MM.1S (cell line): ENCODE measurements at regions not wholly inside any gene's neighbourhood (a gene's known extent, or its start where the extent isn't known, plus 50 kb on each side); places are given as distances from the start of the nearest gene placed in this dataset.

Source experiments
- DNase-seq: peaks from one replicate; pipeline ENCODE4 v3.0.0-alpha.2; 2015
- H2AFZ ChIP-seq: fragments of 300-600 bp; sonication (generic); 2 replicates; pipeline ENCODE4 v1.6.0; 2016; ENCODE audit warnings: antibody characterized with exemption, low read length
- H3F3A ChIP-seq: fragments of 300-600 bp; sonication (generic); 2 replicates; pipeline ENCODE4 v1.6.1; 2016; ENCODE audit warnings: mild to moderate bottlenecking, antibody characterized with exemption, low read length, moderate library complexity, mixed read lengths; ENCODE audit not compliant: insufficient read depth
- H3K27ac ChIP-seq: fragments of 300-600 bp; sonication (generic); 2 replicates; pipeline ENCODE4 v1.5.1; 2016; ENCODE audit warnings: mild to moderate bottlenecking, low read length
- H3K27me3 ChIP-seq: fragments of 300-600 bp; sonication (generic); replicated peaks from 2 replicates; pipeline ENCODE4 v1.6.0; 2016; ENCODE audit warnings: low read length; ENCODE audit not compliant: insufficient read depth
- H3K36me3 ChIP-seq: fragments of 300-600 bp; sonication (generic); replicated peaks from 2 replicates; pipeline ENCODE4 v1.6.1; 2016; ENCODE audit warnings: mild to moderate bottlenecking, low read length, mixed read lengths; ENCODE audit not compliant: insufficient read depth
- H3K4me1 ChIP-seq: fragments of 300-600 bp; sonication (generic); 2 replicates; pipeline ENCODE4 v1.6.1; 2016; ENCODE audit warnings: low read length, mixed read lengths
- H3K4me2 ChIP-seq: fragments of 300-600 bp; sonication (generic); 2 replicates; pipeline ENCODE4 v1.6.0; 2016; ENCODE audit warnings: low read depth, low read length
- H3K4me3 ChIP-seq: fragments of 300-600 bp; sonication (generic); 2 replicates; pipeline ENCODE4 v1.5.1; 2016; ENCODE audit warnings: low read length, mixed read lengths
- H3K79me2 ChIP-seq: fragments of 300-600 bp; sonication (generic); 2 replicates; pipeline ENCODE4 v1.6.1; 2016; ENCODE audit warnings: mixed run types, low read length, mixed read lengths
- H3K9ac ChIP-seq: fragments of 300-600 bp; sonication (generic); 2 replicates; pipeline ENCODE4 v1.6.1; 2016; ENCODE audit warnings: low read length, mixed read lengths
- H3K9me2 ChIP-seq: fragments of 300-600 bp; sonication (generic); replicated peaks from 2 replicates; pipeline ENCODE4 v1.6.1; 2016; ENCODE audit warnings: mild to moderate bottlenecking, low read length, mixed read lengths; ENCODE audit not compliant: insufficient read depth
- H3K9me3 ChIP-seq: fragments of 300-600 bp; sonication (generic); replicated peaks from 2 replicates; pipeline ENCODE4 v1.6.1; 2016; ENCODE audit warnings: mild to moderate bottlenecking, low read length, mixed read lengths; ENCODE audit not compliant: insufficient read depth
- H4K20me1 ChIP-seq: fragments of 300-600 bp; sonication (generic); 2 replicates; pipeline ENCODE4 v1.6.1; 2016; ENCODE audit warnings: mild to moderate bottlenecking, low read length, moderate library complexity, mixed read lengths; ENCODE audit not compliant: insufficient read depth
- EZH2 ChIP-seq: fragments of 300-600 bp; sonication (generic); optimal IDR thresholded peaks from 2 replicates; pipeline ENCODE3; 2017; ENCODE audit warnings: low read depth, mild to moderate bottlenecking, antibody characterized with exemption, low read length, mixed read lengths
- EZH2phosphoT487 ChIP-seq: fragments of 300-600 bp; sonication (generic); IDR thresholded peaks from 2 replicates; pipeline ENCODE4 v1.6.1; 2018; ENCODE audit warnings: antibody characterized with exemption, low read length
- TF ChIP-seq, protein P1 (sequence below): fragments of 300-600 bp; sonication (generic); IDR thresholded peaks from 2 replicates; pipeline ENCODE4 v1.5.1; 2016; ENCODE audit warnings: antibody characterized with exemption, low read length, mixed read lengths

DNA sequence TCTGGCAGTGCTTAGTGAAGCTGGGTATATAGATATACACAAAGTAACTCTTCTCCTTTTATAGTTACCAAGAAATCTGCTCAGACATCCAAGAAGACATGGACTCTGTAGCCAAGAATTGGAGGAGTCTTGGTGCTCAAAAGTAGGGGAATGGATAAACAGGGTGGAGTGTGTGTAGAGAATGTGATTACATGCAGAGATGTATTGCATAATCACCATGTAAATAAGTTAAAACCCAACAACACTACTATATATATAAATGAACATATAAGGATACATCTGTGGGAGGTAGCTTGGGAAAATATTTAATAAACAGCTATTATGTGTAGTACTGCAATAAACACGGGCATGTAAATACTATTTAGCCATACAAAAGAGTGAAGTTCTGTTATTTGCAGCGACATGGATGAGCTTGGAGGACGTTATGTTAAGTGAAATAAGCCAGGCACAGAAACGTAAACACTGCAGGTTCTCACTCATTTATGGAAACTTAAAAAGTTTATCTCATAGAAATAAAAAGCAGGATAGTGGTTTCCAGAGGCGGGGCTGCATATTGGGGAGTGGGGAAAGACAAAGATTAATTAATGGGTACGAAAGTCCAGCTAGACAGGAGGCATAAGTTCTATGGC lies 207.5 kb downstream of the TENT4A start:
- H3F3A ChIP-seq = no peaks in the 10 kb centered on the region
- TF ChIP-seq, protein P1, sequence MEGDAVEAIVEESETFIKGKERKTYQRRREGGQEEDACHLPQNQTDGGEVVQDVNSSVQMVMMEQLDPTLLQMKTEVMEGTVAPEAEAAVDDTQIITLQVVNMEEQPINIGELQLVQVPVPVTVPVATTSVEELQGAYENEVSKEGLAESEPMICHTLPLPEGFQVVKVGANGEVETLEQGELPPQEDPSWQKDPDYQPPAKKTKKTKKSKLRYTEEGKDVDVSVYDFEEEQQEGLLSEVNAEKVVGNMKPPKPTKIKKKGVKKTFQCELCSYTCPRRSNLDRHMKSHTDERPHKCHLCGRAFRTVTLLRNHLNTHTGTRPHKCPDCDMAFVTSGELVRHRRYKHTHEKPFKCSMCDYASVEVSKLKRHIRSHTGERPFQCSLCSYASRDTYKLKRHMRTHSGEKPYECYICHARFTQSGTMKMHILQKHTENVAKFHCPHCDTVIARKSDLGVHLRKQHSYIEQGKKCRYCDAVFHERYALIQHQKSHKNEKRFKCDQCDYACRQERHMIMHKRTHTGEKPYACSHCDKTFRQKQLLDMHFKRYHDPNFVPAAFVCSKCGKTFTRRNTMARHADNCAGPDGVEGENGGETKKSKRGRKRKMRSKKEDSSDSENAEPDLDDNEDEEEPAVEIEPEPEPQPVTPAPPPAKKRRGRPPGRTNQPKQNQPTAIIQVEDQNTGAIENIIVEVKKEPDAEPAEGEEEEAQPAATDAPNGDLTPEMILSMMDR = no peak
- TF ChIP-seq EZH2phosphoT487 = no peak
- TF ChIP-seq EZH2 = no peak
- no peak overlapping the region for H3K27ac ChIP-seq
- no peak overlapping the region for H2AFZ ChIP-seq
- H3K9me2 ChIP-seq = no peaks in the 10 kb centered on the region
- no peaks in the 10 kb centered on the region for H3K9me3 ChIP-seq
- H3K9ac ChIP-seq = no peak overlapping the region
- no peak for DNase-seq
- no peak overlapping the region for H3K4me2 ChIP-seq
- H4K20me1 ChIP-seq = no peaks in the 10 kb centered on the region
- no peaks in the 10 kb centered on the region for H3K79me2 ChIP-seq
- H3K4me1 ChIP-seq = no peaks in the 10 kb centered on the region
- H3K27me3 ChIP-seq = no peaks in the 10 kb centered on the region
- no peaks in the 10 kb centered on the region for H3K36me3 ChIP-seq
- no peak overlapping the region for H3K4me3 ChIP-seq

GRCh38 chr5:6926491-6927038 lies 213.3 kb downstream of the TENT4A start:
- H3K4me3 ChIP-seq = no peak overlapping the region
- no peak overlapping the region for H3K9ac ChIP-seq
- no peak for DNase-seq
- TF ChIP-seq EZH2phosphoT487 = no peak
- TF ChIP-seq, protein P1 = no peak
- no peak for TF ChIP-seq EZH2
- no peaks in the 10 kb centered on the region for H3K9me2 ChIP-seq
- no peaks in the 10 kb centered on the region for H3K9me3 ChIP-seq
- no peak overlapping the region for H2AFZ ChIP-seq
- H3F3A ChIP-seq = no peaks in the 10 kb centered on the region
- no peak overlapping the region for H3K4me2 ChIP-seq
- no peaks in the 10 kb centered on the region for H3K27me3 ChIP-seq
- no peaks in the 10 kb centered on the region for H3K36me3 ChIP-seq
- H3K79me2 ChIP-seq = no peaks in the 10 kb centered on the region
- H3K27ac ChIP-seq = no peak overlapping the region
- no peaks in the 10 kb centered on the region for H3K4me1 ChIP-seq
- H4K20me1 ChIP-seq = no peaks in the 10 kb centered on the region

- no peaks in the 10 kb centered on the region for H3K9me3 ChIP-seq
- H3K79me2 ChIP-seq = no peaks in the 10 kb centered on the region
- H3K4me1 ChIP-seq = no peaks in the 10 kb centered on the region
- H3K9me2 ChIP-seq = no peaks in the 10 kb centered on the region
- H4K20me1 ChIP-seq = no peaks in the 10 kb centered on the region
- no peak overlapping the region for H2AFZ ChIP-seq
- DNase-seq = no peak
- no peak overlapping the region for H3K27ac ChIP-seq
- H3K27me3 ChIP-seq = no peaks in the 10 kb centered on the region
- no peaks in the 10 kb centered on the region for H3K36me3 ChIP-seq
- no peak for TF ChIP-seq EZH2phosphoT487
- TF ChIP-seq, protein P1 = no peak
- TF ChIP-seq EZH2 = no peak
- H3K4me3 ChIP-seq = no peak overlapping the region
- no peak overlapping the region for H3K4me2 ChIP-seq
- H3F3A ChIP-seq = no peaks in the 10 kb centered on the region
- no peak overlapping the region for H3K9ac ChIP-seq
Observed at GRCh38 chr5:6936031-6936430, 222.8 kb downstream of the TENT4A start.
